ENCODE measurements at regions not wholly inside any gene's neighbourhood (a gene's known extent, or its start where the extent isn't known, plus 50 kb on each side); places are given as distances from the start of the nearest gene placed in this dataset.

DNA sequence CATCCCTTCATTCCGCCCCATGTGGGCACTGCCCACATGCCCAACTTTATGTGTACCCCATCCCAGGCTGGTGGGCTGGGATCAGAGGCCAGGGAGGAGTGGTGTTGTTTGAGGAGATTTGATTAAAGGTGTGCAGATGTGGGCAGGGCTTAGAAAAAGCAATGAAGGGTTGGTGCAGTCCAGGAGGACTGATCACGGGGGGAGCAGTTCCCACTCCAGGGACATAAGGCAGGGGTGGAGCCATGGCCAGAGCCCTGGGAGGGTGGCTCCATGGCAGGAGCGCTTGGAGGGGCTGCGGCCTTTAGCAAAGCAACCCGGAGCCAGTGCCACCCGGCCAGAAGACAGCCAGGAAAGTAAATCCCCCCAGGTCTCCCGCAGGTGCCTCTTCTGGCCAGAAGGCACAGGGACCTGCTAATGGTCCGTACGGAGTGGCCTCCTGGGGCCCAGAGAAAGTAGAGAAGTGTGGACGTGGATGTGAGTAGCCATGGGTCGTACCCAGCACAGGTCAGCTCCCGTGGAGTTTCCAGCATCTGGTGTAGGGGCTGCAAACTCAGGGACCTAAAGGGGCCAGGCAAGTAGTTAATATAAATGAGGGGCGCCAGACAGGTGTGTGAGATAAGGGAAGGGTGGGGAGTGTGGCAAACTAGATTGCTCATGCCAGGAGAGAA, 62.1 kb upstream of the APCDD1L start:
- no peaks in the 10 kb centered on the region for H3K36me3 ChIP-seq
- intact Hi-C loops (cut with DNase I): loop anchor here (10.0 kb wide), 1 partner anchor 192 kb away; the partner anchor contains the start of gene VAPB
- H3K4me1 ChIP-seq: peaks cover 0 to 15% (median 13%) of the 10 kb centered on the region in 4 donors
- no peaks in the 10 kb centered on the region for H3K27me3 ChIP-seq
- no peaks in the 10 kb centered on the region for H3K9me3 ChIP-seq
- 91% methylated on average over 13 of the region's 13 CpGs for WGBS, 2 donors
- no peak for TF ChIP-seq CTCF (IDR thresholded peaks at IDR 0.05)
- TF ChIP-seq POLR2AphosphoS5 (IDR thresholded peaks at IDR 0.05): no peak
- no peak for TF ChIP-seq EP300 (IDR thresholded peaks at IDR 0.05)
- no peak for TF ChIP-seq POLR2A (IDR thresholded peaks at IDR 0.05)
- H3K4me3 ChIP-seq: no peak overlapping the region
- H3K27ac ChIP-seq: no peak overlapping the region
- peak; percentile 54 for DNase-seq

DNA sequence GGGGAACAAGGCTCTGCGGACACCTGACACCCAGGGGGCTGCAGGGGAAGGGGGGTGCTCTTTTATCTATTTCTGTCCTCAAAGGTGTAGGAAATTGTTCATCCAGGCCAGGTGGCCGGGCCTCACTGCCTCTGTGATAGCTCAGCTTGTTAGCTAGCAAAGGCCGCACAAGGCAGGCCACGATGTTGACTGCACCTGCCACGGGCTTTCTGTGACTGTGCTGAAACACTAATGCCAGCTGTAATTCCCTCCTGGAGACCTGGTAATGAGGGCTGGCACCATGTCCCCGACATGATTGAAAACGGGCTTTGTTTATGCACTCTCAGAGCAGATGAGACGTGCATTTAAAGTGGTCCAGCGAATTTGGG, 61.4 kb upstream of the APCDD1L start:
- H3K4me1 ChIP-seq: peaks cover 0 to 22% (median 20%) of the 10 kb centered on the region in 4 donors
- WGBS, 2 donors: 88% methylated on average over 9 of the region's 9 CpGs
- H3K27me3 ChIP-seq: no peaks in the 10 kb centered on the region
- DNase-seq: peak; percentile 32
- no peak overlapping the region for H3K27ac ChIP-seq
- H3K36me3 ChIP-seq: no peaks in the 10 kb centered on the region
- no peak overlapping the region for H3K4me3 ChIP-seq
- intact Hi-C loops (cut with DNase I): loop anchor here (10.0 kb wide), 1 partner anchor 192 kb away; the partner anchor contains the start of gene VAPB
- H3K9me3 ChIP-seq: no peaks in the 10 kb centered on the region
- TF ChIP-seq POLR2AphosphoS5 (IDR thresholded peaks at IDR 0.05) (no peak), POLR2A (IDR thresholded peaks at IDR 0.05) (no peak), CTCF (IDR thresholded peaks at IDR 0.05) (no peak), EP300 (IDR thresholded peaks at IDR 0.05) (no peak)

DNA sequence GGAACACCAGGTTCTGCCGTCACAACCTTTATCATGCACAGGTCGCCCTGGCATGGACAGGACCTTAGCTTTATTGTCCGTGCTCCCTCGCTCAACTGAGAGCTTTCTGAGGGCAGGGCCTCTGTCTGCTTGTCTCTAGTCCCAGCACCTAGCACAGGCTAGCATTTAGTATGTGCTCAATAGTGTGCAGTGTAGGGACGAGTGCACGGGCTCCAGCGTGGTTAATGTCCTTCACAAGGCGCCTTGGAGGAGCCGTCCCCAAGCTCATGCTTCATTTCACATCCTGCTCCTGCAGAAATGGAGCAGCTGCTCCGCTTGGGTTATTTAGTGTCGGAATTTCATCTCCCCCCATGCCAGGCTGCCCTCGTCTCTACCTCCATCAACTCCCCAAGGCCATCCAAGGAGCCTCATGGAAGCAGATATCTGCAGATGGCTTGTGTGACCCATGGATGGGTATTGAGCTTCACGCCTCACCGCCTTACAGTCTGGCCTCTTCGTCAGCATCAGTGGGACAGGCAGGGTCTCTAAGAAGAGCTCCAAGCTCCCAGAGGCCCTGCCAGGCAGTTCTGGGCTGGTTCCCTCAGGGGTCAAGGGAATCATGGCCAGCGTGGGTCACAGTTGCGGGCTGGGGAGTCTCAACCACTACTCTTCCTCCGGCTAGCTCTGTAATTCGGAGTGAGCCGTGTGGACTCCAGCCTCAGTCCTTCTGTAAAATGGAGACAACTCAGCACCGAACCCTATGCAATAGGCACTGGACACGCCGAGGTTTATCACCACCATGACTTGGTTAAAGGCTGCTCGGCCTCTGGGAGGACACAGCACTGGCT, 60.8 kb upstream of the APCDD1L start:
- Histone ChIP-seq H3K4me1 (peaks cover 0 to 28% (median 26%) of the 10 kb centered on the region in 4 donors), H3K4me3 (no peak overlapping the region), H3K9me3 (no peaks in the 10 kb centered on the region), H3K27me3 (no peaks in the 10 kb centered on the region), H3K27ac (no peak overlapping the region), H3K36me3 (no peaks in the 10 kb centered on the region)
- peak; percentile 34 for DNase-seq
- TF ChIP-seq POLR2A (IDR thresholded peaks at IDR 0.05) (no peak), CTCF (IDR thresholded peaks at IDR 0.05) (no peak), EP300 (IDR thresholded peaks at IDR 0.05) (no peak), POLR2AphosphoS5 (IDR thresholded peaks at IDR 0.05) (no peak)
- 89 to 90% methylated on average over 24 of the region's 24 CpGs for WGBS, 2 donors
- intact Hi-C loops (cut with DNase I): loop anchor here (10.0 kb wide), 1 partner anchor 191 kb away; the partner anchor contains the start of gene VAPB

DNA sequence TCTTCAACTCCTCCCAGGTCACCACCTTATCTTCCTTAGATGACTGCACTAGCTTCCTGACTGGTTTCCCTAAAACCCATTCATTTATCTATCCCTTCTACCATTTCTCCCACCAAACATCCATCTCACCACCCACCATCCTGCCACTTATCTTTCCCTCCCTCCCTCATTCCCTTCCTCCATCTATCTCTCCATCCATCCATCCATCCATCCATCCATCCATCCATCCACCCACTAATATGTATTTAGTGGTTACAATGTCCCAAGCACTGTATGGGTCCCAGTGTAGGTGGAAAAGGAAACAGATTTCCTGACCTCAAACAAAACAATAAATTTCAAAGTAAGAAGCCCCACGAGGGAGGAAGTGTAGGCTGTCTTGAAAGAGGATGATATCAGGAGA, 59.3 kb upstream of the APCDD1L start:
- DNase-seq: no peak
- H3K36me3 ChIP-seq: no peaks in the 10 kb centered on the region
- H3K27ac ChIP-seq: no peak overlapping the region
- H3K9me3 ChIP-seq: no peaks in the 10 kb centered on the region
- intact Hi-C loops (cut with DNase I): loop anchor here (5.0 to 10.0 kb wide), 3 partner anchors 73 to 190 kb away; partner anchors contain the start of gene VAPB
- WGBS, 2 donors: 34 to 36% methylated on average over 1 of the region's 1 CpG
- H3K4me1 ChIP-seq: peaks cover 2 to 44% (median 41%) of the 10 kb centered on the region in 4 donors
- H3K27me3 ChIP-seq: no peaks in the 10 kb centered on the region
- TF ChIP-seq POLR2AphosphoS5 (IDR thresholded peaks at IDR 0.05): no peak
- no peak for TF ChIP-seq POLR2A (IDR thresholded peaks at IDR 0.05)
- TF ChIP-seq EP300 (IDR thresholded peaks at IDR 0.05): no peak
- no peak for TF ChIP-seq CTCF (IDR thresholded peaks at IDR 0.05)
- H3K4me3 ChIP-seq: no peak overlapping the region

Measured in sigmoid colon (tissue), 6 donors.